GM19467 (cell line): ENCODE measurements at regions not wholly inside any gene's neighbourhood (a gene's known extent, or its start where the extent isn't known, plus 50 kb on each side); places are given as distances from the start of the nearest gene placed in this dataset.
"Not testable (repeated sequence)": the region's sequence is repeated elsewhere in the genome, so short reads cannot be mapped to it uniquely, and the experiment has no call there.

Experiments used
- ATAC-seq: cut with Tn5 transposase; IDR thresholded peaks from one replicate; pipeline ENCODE4 v1.9.1; 2021; ENCODE audit warnings: mild to moderate bottlenecking, moderate library complexity; ENCODE audit not compliant: unreplicated experiment

GRCh38 chr5:124956471-124957029 is 210.1 kb upstream of the ZNF608 start:
- no peak for ATAC-seq

- ATAC-seq = no peak
Observed at GRCh38 chr5:124957063-124957462, 210.6 kb upstream of the ZNF608 start.

- ATAC-seq = no peak
Observed at GRCh38 chr5:124960266-124960665, 213.8 kb upstream of the ZNF608 start.

GRCh38 chr5:124961521-124961920 is 215.1 kb upstream of the ZNF608 start:
- no peak for ATAC-seq

- ATAC-seq = no peak
Observed at GRCh38 chr5:124962111-124962510, 215.7 kb upstream of the ZNF608 start.

- ATAC-seq = no peak
Observed at GRCh38 chr5:124962735-124963134, 216.3 kb upstream of the ZNF608 start.

- no peak for ATAC-seq
Observed at GRCh38 chr5:124963236-124963919, 216.9 kb upstream of the ZNF608 start.

GRCh38 chr5:124966741-124967140 is 220.3 kb upstream of the ZNF608 start:
- ATAC-seq = not testable (repeated sequence)

- not testable (repeated sequence) for ATAC-seq
Observed at GRCh38 chr5:124970381-124970780, 223.9 kb upstream of the ZNF608 start.

GRCh38 chr5:124972703-124973102 is 226.3 kb upstream of the ZNF608 start:
- ATAC-seq = no peak

- no peak for ATAC-seq
Observed at GRCh38 chr5:124973661-124974060, 227.2 kb upstream of the ZNF608 start.

GRCh38 chr5:124976086-124976485 is 229.6 kb upstream of the ZNF608 start:
- no peak for ATAC-seq

GRCh38 chr5:124979251-124979650 is 232.8 kb upstream of the ZNF608 start:
- ATAC-seq = no peak

GRCh38 chr5:124980163-124980941 is 233.9 kb upstream of the ZNF608 start:
- ATAC-seq = peak; percentile 88

- ATAC-seq = no peak
Observed at GRCh38 chr5:124981901-124982300, 235.5 kb upstream of the ZNF608 start.

- no peak for ATAC-seq
Observed at GRCh38 chr5:124986170-124986569, 239.7 kb upstream of the ZNF608 start.

GRCh38 chr5:124986667-124987066 is 240.2 kb upstream of the ZNF608 start:
- ATAC-seq = peak; percentile 63

GRCh38 chr5:124987786-124988185 is 241.3 kb upstream of the ZNF608 start:
- not testable (repeated sequence) for ATAC-seq

- no peak for ATAC-seq
Observed at GRCh38 chr5:124990723-124991122, 244.3 kb upstream of the ZNF608 start.

- ATAC-seq = no peak
Observed at GRCh38 chr5:124995421-124995820, 249.0 kb upstream of the ZNF608 start.

- ATAC-seq = no peak
Observed at GRCh38 chr5:124996023-124996763, 249.8 kb upstream of the ZNF608 start.
